ENCODE measurements at regions not wholly inside any gene's neighbourhood (a gene's known extent, or its start where the extent isn't known, plus 50 kb on each side); places are given as distances from the start of the nearest gene placed in this dataset.

DNA sequence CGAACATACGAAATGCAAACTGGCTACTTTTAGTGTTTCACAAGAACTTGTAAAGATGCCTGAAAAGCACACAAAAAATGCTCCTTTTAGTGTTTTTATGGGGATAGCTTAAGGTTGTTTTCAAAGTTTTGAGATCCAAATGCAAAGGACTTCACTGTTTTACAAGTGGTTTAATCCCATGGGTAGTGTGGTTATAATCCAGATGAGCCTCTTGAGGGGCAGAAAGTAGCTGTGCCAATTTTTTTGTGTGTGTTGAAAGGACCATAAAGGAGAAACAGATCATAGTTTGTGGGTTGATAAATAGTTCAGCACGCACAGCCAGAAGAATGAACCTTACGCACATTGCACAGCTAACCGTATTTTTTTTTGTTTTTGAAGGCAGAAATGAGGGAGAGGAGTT, 126.9 kb upstream of the GIMD1 start:
- POLR2A ChIA-PET: interaction anchor here (0.7 kb wide), 1 partner anchor 73 kb away, joined by 3 read pairs; no protein-coding TSS in a partner anchor
- no peak for TF ChIP-seq CTCF (IDR thresholded peaks at IDR 0.05; ENCODE audit: control extremely low read depth, extremely low read depth, low read depth, missing control alignments)
- CTCF ChIA-PET: no interaction called here
- no peak for DNase-seq (ENCODE audit: extremely low spot score)

GRCh38 chr4:106494066-106494465, 125.5 kb upstream of the GIMD1 start:
- ChIA-PET POLR2A (no interaction called here), CTCF (no interaction called here)
- no peak for DNase-seq (ENCODE audit: extremely low spot score)
- no peak for TF ChIP-seq CTCF (IDR thresholded peaks at IDR 0.05; ENCODE audit: control extremely low read depth, extremely low read depth, low read depth, missing control alignments)

- CTCF ChIA-PET: interaction anchor here (1.2 kb wide), 1 partner anchor 14 kb away, joined by 3 read pairs; no protein-coding TSS in a partner anchor
- TF ChIP-seq CTCF (IDR thresholded peaks at IDR 0.05; ENCODE audit: control extremely low read depth, extremely low read depth, low read depth, missing control alignments): no peak
- no peak for DNase-seq (ENCODE audit: extremely low spot score)
- POLR2A ChIA-PET: no interaction called here
These were observed 124.5 kb upstream of the GIMD1 start for GRCh38 chr4:106493086-106493485.

DNA sequence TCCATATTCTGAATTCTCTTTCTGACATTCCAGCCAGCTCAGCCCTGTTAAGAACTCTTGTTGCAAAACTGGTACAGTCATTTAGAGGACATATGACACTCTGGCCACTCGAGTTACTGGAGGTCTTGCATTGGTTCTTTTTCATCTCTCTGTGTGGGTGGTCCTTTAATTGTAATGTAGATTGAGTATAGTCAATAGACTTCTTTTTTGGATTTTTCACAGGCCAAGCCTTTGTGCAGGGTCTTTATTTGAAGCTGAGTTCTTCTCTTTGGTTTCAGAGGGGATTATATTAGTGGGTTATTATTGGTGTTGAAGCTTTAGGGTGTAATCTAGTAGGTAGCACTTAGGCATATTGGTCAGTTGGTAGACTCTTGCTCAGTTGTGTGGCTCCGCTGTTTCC, 118.0 kb upstream of the GIMD1 start:
- ChIA-PET POLR2A (no interaction called here), CTCF (no interaction called here)
- DNase-seq (ENCODE audit: extremely low spot score): no peak
- TF ChIP-seq CTCF (IDR thresholded peaks at IDR 0.05; ENCODE audit: control extremely low read depth, extremely low read depth, low read depth, missing control alignments): no peak

DNA sequence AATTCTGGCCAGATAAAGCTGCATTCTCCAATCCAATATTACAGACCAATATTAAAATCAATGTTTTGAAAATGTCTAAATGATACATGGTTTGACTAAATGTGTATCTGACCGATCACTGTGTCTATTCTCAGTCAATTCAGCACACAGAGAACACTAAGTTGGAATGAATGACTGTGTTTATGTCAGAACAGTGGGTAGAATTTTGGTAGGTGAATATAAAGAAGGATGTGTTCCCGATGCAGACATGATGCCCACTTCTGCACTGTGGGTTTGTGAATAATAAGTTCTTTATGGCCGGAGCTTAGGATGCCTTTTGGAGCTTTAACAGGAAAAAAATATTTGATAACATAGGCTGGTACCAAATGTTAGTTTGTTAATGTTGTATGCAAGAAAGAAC, 113.2 kb upstream of the GIMD1 start:
- DNase-seq (ENCODE audit: extremely low spot score): no peak
- CTCF ChIA-PET: no interaction called here
- TF ChIP-seq CTCF (IDR thresholded peaks at IDR 0.05; ENCODE audit: control extremely low read depth, extremely low read depth, low read depth, missing control alignments): no peak
- POLR2A ChIA-PET: no interaction called here

DNA sequence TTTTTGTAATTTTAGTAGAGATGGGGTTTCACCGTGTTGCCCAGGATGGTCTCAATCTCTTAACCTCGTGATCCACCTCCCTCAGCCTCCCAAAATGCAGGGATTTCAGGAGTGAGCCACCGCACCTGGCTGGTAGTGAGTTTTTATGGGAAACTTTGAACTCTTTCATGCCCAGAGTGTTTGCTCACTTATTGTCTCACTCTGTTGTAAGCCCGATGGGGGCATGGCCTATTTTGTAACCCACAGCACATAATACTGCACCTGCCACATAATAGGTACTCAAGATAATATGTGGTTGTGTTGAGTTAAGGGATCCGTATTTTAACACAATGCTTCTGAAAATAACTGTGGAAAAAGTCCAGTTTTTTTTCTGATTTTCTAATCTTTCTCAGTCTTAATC, 109.6 kb upstream of the GIMD1 start:
- ChIA-PET CTCF (no interaction called here), POLR2A (no interaction called here)
- no peak for TF ChIP-seq CTCF (IDR thresholded peaks at IDR 0.05; ENCODE audit: control extremely low read depth, extremely low read depth, low read depth, missing control alignments)

GRCh38 chr4:106476741-106477140, 108.2 kb upstream of the GIMD1 start:
- DNase-seq (ENCODE audit: extremely low spot score): no peak
- ChIA-PET CTCF (no interaction called here), POLR2A (no interaction called here)
- no peak for TF ChIP-seq CTCF (IDR thresholded peaks at IDR 0.05; ENCODE audit: control extremely low read depth, extremely low read depth, low read depth, missing control alignments)

More for the DNA sequence above, 109.6 kb upstream of the GIMD1 start:
- DNase-seq (ENCODE audit: extremely low spot score): no peak
